HEK293T (cell line): ENCODE measurements at regions not wholly inside any gene's neighbourhood (a gene's known extent, or its start where the extent isn't known, plus 50 kb on each side); places are given as distances from the start of the nearest gene placed in this dataset.

Experiments used
- ARNT ChIP-seq: fragments of 450-650 bp; IDR thresholded peaks from 2 replicates; pipeline ENCODE4 v1.6.1; 2017; ENCODE audit warnings: mild to moderate bottlenecking
- BHLHE40 ChIP-seq: fragments of 450-650 bp; IDR thresholded peaks from 2 replicates; pipeline ENCODE4 v1.6.1; 2016; ENCODE audit warnings: mild to moderate bottlenecking, moderate library complexity, borderline replicate concordance
- CTBP1 ChIP-seq: fragments of 450-650 bp; IDR thresholded peaks from 2 replicates; pipeline ENCODE4 v1.6.1; 2016; ENCODE audit warnings: borderline replicate concordance
- ELF4 ChIP-seq: fragments of 450-650 bp; IDR thresholded peaks from 2 replicates; pipeline ENCODE4 v1.6.1; 2017; ENCODE audit warnings: antibody characterized with exemption
- FOXA1 ChIP-seq: fragments of 450-650 bp; IDR thresholded peaks from 2 replicates; pipeline ENCODE4 v1.6.1; 2016; ENCODE audit warnings: mild to moderate bottlenecking
- FOXK2 ChIP-seq: fragments of 450-650 bp; IDR thresholded peaks from 2 replicates; pipeline ENCODE4 v1.6.1; 2016; ENCODE audit warnings: mild to moderate bottlenecking
- FOXM1 ChIP-seq: fragments of 450-650 bp; IDR thresholded peaks from 2 replicates; pipeline ENCODE4 v1.6.1; 2017; ENCODE audit warnings: mild to moderate bottlenecking, borderline replicate concordance
- HDGF ChIP-seq: fragments of 450-650 bp; IDR thresholded peaks from 2 replicates; pipeline ENCODE4 v1.6.1; 2017; ENCODE audit warnings: antibody characterized with exemption, borderline replicate concordance
- L3MBTL2 ChIP-seq: fragments of 450-650 bp; conservative IDR thresholded peaks from 2 replicates; pipeline ENCODE4 v1.6.1; 2016; ENCODE audit warnings: mild to moderate bottlenecking
- NFRKB ChIP-seq: fragments of 450-650 bp; IDR thresholded peaks from 2 replicates; pipeline ENCODE4 v1.6.1; 2016; ENCODE audit warnings: mild to moderate bottlenecking, moderate library complexity
- SP1 ChIP-seq: fragments of 450-650 bp; IDR thresholded peaks from 2 replicates; pipeline ENCODE4 v1.6.1; 2017
- SUZ12 ChIP-seq: fragments of 450-650 bp; IDR thresholded peaks from 2 replicates; pipeline ENCODE4 v1.6.1; 2016; ENCODE audit warnings: mild to moderate bottlenecking
- TARDBP ChIP-seq: fragments of 450-650 bp; IDR thresholded peaks from 2 replicates; pipeline ENCODE4 v1.6.1; 2016
- ZNF384 ChIP-seq: fragments of 450-650 bp; IDR thresholded peaks from 2 replicates; pipeline ENCODE4 v1.6.1; 2016

GRCh38 chr4:53713296-53713695 lies 122.0 kb upstream of the LNX1 start:
- TF ChIP-seq FOXK2 (no peak), HDGF (no peak), BHLHE40 (no peak), L3MBTL2 (no peak), FOXA1 (no peak), FOXM1 (no peak), ZNF384 (no peak), TARDBP (no peak), NFRKB (no peak), CTBP1 (no peak), SP1 (no peak), SUZ12 (no peak), ARNT (no peak), ELF4 (no peak)
